LoVo (cell line): ENCODE measurements at regions not wholly inside any gene's neighbourhood (a gene's known extent, or its start where the extent isn't known, plus 50 kb on each side); places are given as distances from the start of the nearest gene placed in this dataset.
"Not testable (repeated sequence)": the region's sequence is repeated elsewhere in the genome, so short reads cannot be mapped to it uniquely, and the experiment has no call there.

Experiments
- DNase-seq: peaks from one replicate; pipeline ENCODE4 v3.0.0-alpha.2; 2016; ENCODE audit warnings: low spot score

DNA sequence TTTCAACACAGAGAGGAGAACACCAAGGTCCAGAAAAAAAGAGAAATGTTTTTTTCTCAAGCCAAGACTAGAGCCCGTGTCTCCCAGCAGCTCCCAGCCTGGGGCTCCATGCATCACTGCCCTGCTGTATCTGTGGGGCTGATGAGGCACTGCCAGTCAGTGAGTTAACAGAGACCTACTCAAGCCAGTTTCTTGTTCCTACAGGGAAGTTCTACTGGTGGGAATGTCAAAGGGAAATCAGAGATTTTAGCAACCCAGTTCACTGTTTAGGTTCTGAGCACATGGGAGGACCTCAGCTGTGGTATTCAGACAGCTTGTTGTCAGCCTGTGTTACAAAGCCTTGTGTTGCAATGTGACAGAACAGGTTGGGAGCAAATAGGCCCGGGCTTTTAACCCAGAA, 234.3 kb downstream of the TLE3 start:
- DNase-seq, result no peak

DNA sequence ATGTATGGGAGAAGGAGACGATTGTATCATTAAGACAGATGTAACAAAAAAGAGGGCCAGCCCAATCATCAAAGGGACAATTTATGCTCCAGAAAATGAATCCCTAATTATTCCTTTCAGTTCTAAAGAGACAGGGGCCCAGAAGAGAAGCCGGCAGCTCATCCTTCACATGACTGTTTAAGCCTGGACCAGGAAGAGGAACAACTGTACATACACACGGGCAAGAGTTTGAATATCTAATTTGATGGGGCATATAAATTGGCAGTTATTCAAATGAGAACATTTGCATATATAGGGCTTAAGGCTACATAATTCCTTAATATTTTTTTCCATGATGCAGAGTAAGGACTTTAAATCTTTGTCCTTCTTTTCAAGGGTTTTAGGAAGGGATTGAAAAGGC, 232.3 kb downstream of the TLE3 start:
- DNase-seq, result no peak

DNA sequence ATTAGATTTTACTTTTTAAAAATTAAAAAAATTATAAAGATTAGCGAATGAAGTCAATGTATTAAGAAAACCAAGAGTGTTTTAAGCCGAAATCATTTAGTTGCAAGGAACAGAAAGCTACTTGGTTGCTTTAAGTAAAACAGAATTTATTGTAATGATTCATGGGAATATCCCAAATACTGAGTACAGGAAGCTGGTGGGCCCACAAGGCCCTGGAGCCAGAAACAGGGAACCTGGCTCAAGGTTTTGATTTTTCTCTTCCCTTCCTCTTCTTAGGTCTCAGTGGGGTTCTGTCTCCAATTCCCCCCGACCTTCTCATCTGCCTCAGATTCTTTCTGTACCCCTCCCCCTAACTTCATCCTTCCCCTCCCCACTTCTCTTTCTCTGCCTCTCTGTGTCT, 229.0 kb downstream of the TLE3 start:
- no peak for DNase-seq

DNA sequence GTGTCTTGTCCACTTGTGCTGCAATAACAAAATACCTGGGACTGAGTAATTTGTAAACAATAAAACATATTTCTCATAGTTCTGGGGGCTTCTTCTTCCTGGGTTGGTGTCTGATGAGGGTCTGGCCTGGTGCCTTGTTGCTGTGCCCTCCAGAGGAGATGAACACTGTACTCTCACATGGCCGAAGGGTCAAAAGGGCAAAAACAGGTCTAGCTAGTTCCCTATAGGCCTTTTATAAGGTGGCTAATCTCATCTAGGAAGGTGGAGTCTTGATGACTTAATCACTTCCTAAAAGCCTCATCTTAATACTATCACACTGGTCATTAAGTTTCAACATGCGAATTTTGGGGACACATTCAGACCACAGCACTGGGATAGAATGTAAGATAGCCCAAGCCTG, 228.4 kb downstream of the TLE3 start:
- no peak for DNase-seq

DNA sequence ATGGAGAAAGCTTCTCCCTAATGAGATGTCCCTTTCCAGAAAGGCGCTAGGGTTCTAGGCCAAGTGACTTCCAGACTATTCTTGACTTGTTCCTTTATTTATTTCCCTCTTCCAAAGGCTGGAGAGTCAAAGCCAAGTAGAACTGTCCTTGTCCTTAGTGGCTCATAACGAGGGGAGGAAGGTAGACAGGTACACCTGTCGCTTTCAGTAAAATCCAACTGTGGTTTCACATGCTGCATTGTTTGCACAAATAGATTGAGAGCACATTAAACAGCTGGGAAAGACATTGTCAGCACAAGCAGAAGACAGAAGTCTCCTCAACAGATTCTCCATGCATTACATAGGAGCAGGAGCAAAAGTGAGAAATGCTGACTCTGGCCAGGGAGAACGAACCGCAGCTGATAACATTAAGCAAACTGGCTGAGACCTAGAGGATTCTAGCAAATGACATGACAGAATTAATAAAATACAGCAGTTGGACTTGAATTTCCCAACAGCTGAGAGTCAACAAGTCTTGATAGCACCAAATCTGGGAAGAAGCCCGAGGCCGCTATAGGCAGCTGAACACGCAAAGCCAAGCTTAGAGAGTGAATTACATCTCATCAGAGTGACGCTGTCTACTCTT, 227.7 kb downstream of the TLE3 start:
- no peak for DNase-seq

DNA sequence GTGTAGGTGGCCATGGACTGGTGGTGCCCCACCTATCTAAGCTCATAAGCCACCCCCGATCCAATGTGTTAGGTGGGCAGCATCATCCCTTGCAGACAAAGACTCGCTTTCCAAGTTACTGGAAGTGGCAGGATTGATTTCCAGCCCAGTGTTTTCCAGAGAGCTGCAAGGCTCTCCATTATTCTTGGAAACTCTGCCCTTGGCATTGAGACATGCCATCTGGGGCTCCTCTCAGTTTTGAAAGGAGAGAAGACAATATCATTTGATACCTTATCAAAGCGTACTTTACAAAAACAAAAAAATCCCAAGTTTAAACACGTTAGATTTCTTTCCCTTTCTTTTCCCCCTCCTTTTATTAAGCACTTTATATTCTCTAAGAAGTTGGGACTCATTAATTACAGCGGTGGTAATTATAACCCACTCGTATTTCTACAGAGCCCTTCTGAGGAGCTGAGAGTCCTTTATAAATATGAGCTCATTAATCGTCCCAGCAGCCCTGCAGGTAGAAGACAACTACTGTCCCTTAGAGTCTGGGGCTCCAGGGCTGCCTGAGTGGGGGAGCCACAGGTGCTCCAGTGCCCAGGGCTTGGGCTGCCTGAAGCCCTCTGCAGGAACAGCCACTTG, 226.1 kb downstream of the TLE3 start:
- DNase-seq, result no peak

DNA sequence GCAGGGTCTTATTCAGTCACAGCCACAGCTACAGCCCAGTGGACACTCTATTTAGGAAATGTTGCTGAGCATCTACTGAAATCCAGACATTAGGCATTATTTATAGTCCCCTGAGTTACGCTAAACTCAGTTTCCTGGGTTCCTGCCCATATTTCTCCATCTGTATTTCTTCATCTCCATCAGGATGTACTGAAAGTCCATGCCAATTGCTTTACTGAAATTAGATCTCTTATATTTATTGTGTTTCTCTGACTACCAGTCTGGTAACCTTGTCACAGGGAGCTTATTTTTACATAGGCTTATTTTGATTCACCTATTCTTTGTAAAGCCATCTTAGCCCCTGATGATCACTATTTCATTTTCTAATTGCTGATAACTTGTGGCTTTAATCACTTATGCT, 223.9 kb downstream of the TLE3 start:
- DNase-seq, result no peak

DNA sequence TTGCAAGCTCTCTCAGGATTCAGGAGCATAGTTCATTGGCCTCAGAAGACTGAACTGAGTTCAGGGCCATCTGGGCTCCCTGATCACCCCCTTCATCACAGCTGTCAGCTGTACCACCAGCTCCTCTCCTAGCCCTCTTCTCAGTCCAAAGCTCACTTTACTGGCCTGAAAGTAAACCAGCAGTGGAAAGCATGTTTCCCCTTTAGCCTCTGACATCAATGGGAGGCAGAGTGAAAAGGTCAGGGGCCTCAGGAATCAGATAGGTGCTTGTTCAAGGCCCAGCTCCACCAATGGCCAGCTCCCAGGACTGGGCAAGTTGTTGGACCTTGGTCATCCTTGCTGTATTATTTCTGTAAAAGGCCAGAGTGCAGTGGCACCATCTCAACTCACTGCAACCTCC, 223.4 kb downstream of the TLE3 start:
- no peak for DNase-seq

DNA sequence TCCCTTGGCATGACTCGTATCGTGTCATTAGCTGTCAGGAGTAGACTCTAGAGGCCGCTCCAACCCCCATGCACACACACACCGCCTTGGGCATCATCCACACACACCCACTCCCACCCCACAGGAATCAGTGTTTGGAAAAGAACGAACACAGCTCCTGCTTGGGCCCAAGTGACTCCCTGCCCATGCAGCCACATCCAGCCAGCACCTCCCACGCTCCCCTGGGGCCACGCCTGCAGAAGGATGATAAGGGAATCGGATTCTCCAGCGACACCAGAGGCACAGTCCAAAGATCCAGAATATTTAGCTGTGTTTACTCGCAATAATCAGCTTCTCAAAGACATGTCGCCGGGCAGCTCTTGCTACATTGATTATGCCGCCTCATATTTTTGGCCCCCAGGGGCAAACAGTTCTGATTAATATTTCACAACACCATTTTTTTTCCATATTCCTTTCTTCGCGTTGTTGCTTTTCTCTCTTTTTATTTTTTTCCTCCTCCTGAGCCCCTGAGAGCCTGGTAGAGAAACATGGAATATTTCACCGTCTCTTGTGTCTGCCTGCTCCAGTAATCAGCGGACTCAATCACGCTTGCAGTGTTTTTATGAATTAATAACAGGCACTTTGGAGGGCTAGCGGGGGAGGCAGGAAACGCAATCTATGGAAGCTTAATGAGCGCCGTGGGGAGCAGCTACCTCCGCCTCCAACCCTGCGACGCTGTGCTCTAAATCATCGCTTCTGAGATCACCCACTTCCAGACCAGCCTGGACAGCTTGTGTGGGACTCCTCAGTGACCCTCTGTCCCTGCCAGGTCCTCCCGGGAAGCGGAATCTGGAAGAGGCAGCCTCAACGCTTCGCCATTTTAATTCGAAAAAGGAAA, 221.4 kb downstream of the TLE3 start:
- no peak for DNase-seq

DNA sequence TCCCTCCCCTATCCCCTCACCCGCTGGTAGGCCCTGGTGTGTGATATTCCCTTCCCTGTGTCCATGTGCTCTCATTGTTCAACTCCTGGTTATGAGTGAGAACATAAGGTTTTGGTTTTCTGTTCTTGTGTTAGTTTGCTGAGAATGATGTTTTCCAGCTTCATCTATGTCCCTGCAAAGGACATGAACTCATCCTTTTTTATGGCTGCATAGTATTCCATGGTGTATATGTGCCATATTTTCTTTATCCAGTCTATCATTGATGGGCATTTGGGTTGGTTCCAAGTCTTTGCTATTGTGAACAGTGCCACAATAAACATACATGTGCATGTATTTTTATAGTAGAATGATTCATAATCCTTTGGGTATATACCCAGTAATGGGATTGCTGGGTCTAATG, 217.8 kb downstream of the TLE3 start:
- DNase-seq, result not testable (repeated sequence)

DNA sequence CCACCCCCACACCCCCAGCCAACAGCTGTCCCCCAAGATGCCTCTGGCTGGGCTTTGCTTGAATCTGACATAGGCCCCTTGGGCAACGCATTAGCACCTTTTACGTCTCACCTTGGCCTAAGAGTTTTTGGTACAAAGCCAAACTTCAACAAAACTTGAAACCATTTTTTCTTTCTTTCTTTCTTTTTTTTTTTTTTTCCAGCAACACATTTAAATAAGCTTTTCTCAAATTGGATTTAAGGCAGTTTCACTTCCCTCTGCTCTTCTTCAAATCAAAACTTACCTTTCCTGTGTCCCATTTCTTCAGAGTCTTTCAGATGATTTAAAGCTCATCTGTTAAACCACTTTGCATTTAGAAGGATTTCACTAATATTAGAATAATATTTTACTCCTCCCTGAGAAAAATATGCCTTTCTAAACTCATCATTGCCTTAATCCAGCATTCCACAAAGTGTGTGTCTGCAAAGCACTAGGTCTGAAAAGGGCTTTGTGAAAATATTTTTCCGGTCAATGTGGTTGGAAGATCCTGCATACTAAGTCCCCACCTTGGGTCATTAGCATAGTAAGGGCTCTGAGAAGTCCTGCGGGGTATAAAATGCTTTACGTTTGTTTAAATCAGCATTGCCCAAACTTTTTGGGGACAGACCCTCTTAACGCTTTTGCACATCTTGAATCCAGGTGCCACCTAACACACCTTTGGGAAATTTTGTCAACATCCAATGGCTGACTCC, 217.0 kb downstream of the TLE3 start:
- DNase-seq, result no peak

DNA sequence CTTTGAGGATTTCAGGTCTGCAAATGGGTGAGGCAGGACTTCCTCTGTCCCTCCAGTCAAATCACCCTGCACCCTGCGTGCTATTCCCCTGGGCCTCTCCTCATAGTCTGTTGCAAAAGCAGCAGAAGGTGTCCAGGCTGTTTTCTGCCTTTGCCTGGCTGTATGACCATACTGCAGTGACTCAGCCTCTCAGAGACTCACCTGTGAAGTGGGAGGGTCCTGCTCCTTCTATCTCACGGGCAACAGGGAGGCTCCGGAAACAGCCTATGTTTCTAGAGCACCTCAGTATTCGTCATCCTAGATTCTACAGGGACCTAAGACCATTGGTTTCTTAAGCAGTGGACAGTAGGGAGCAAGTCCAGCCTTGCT, 216.4 kb downstream of the TLE3 start:
- no peak for DNase-seq

DNA sequence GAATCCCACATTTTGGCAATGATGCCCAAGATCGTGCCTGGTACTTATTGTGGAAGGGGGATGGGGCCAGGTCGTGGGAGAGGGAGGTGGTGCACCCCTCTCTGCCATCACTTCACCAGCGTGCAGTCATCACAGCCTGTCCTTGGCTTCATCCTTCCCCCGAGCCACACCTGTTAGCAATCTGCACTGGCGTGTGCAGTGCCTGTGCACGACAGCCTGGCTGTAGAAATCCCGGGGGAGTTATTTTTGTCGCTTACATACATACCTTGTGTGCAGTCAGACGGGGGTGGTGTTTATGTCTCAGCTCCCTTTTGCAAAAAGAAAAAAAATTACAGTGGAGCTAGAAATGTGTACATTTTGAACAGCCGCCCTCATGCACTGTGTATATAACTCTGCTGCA, 216.0 kb downstream of the TLE3 start:
- DNase-seq, result no peak

DNA sequence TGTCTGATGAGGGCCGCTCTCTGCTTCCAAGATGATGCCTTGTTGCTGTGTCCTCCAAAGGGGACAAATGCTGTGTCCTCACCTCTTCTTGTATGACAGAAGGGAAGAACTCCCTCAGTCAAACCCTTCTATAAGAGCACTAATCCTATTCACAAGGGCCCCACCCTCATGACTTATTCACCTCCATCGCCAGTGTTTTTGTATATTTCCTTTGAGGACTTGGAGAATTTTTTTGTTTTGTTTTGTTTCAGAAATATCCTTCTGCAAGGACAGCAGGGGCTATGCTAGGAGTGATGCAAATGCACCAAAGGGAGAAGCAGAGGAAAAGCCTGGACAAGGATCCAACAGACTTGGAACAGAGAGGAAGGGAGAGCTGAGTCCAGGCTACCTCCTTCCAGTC, 214.4 kb downstream of the TLE3 start:
- no peak for DNase-seq

DNA sequence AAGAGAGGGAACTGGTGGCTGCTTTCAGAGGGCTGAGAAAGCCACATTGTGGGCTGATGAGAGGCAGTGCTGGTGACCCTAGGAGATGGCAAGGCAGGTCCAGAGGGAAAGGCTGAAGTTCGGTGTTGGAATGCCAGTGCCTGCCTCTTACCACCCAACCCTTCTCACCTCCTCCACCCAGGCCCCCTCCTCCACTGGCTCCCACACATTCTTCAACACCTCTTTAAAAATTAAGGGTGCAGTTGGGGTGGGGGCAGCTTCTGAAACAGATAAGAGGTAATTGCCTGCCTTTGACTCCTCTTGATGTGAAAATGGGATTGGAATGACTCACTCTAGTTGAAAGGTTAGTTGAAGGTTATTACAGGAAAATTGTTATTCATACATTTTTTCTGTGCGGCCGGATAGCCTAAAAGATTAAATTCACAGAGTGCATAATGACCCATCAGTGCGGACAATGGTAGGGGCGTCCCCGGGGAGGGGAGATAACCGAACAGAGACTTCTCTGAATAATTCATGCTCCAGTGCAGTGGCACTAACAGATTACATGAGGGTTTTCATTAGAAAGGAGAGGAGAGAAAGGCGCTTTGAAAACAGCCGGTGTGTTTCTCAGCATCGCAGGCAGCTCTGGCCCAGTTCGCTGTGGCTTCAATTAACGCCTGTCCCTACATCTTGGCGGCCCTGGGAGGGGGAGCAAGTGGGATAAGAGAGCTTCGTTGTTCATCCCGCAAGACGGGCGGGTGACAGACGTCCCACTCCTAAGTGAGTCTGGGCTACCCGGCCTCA, 212.4 kb downstream of the TLE3 start:
- no peak for DNase-seq

DNA sequence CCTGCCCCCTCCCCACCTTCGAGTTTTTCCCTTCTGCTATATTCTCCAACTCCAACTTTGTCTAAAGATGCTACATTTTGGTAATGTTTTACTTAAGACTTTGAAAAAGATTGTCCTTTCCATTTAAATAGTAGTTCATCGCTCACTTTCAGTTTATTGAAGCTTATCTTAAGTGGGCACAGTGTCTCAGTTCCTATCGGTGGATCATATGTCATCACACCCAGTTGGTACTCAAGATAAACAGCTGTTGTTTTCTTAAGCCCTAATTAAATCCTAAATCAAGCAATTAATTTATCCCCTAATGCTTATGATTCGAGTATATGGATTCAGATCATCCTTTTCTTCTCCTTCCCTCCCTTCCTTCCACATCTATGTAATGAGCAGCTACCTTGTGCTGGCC, 210.7 kb downstream of the TLE3 start:
- DNase-seq, result no peak

DNA sequence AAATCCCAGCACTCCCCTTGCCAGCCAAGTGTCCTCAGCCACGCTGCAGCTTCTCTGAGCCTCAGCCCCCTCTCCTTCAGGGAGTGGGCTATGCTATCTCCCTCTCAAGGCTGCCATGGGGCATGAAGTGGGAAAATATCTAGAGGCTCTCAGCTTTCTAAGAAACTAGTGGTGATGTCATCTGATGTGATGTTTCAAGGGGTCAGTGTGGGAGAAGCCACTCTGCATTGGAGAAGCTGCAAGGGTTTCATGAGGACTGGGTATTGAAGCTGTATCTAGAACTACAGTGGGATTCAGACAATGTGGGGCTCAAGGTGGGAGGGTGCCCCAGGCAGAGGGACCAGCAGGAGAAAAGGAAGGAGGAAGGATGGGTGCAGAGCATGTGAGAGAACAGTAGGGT, 210.2 kb downstream of the TLE3 start:
- DNase-seq, result no peak

DNA sequence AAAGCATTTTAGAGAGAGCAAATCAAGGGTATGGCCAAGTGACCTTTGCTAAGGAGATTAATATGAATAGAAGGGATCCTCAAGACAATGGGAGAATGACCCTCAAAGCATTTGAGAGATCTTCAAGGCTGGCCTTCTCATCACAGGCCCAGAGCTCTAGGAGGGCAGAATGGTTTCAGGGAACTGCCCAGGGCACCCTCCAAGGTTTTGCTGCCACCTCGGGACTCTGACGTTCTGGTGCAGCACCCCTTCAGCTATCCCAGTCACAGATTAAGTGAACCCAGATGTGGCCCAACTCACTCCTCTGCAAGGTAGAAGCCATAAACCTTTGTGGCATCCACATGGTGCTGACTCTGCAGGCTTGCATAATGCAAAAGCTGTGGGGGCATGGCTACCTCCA, 209.3 kb downstream of the TLE3 start:
- DNase-seq, result no peak

DNA sequence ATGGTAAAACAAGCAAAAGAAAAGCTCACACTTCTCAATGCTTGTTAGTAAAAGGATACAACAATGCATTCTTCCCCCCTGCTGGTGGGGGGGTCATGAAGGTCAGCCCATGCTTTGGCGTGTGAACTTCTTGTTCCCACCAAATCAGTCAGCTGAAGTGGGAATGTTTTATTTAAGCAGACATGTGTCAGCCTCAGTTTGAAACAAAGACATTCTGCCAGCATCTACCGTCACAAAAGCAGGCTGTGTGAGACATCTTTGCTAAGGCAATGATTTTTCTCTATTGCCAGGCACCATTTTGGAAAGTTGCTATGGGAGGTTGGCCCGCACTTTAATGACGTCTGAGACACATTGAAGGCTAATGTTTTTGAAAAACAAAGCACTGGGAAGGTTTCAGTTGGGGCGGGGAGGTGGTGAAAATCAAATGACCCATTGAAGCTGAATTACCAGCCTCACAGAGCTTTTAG, 206.6 kb downstream of the TLE3 start:
- no peak for DNase-seq

DNA sequence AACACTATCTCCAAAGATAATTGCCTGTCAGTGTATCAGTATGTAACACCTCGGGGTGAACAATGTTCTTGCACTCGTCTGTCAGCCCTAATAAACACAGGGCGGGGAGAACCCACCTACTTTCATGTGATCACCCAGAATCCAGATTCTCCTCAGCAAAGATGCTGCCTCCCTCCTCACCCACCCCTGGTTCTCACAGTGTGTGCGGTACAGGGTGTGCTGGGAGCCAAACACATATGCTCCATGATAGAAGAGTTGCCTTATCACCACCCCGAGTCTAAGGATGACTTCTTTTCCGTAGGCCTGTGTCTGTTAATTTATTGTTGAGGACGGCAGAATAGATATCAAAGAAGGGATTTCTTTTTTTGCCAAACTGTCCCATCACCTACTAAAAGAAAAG, 206.1 kb downstream of the TLE3 start:
- DNase-seq, result no peak

DNA sequence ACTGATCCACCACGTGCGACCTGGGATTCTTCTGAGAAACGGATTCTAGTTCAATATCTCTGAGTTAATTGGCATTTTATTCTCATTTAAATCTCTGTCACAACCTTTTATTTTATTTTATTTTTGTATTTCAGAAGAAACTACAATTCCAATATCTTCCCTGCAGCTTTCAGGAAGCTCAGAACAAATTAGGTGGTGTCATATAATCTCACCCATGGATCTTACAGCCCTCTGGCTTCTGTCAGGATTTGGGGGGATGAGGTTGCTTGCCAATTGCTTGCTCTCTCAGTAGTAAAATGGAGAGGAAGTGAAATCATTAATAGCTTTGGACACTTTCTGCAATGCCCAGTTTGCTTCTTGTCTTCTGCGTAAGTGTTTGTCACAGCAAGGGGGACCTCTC, 205.4 kb downstream of the TLE3 start:
- no peak for DNase-seq

DNA sequence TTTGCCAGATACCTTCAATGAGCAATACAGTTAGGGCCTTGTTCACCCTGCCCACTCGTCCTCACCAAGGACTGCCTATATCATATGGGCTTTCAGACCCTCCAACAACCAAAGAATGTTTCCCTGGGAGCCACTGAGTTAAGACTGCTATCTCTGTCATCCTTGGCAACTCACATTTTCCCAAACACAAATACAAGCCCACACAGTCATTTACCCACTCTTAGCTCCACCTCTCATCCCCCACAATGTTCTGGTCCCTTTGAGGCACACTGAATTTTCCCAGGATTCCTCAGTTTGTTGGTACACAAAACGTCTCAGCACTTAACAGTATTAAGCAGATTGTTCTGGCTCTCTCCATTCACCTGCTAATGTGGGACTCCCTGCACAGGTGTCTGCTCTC, 204.6 kb downstream of the TLE3 start:
- DNase-seq, result no peak
